IMR-90 (cell line): ENCODE measurements at regions not wholly inside any gene's neighbourhood (a gene's known extent, or its start where the extent isn't known, plus 50 kb on each side); places are given as distances from the start of the nearest gene placed in this dataset.

Experiments used
- ATAC-seq: fragments of 200-7000 bp; cut with Tn5 transposase; 2 replicates; pipeline ENCODE4 v1.9.1; 2020; ENCODE audit warnings: low read depth, mild to moderate bottlenecking, moderate library complexity
- BruUV-seq: library from RNA; stranded (reverse); fragments of 400-500 nt; replicated peaks from 2 replicates; lab custom pipeline; 2021; lab: Mats Ljungman, UMichigan
- CTCF ChIA-PET: fragments of 300-600 bp; formaldehyde crosslinking; extraction: SDS; loops from one replicate; lab custom pipeline; 2021; ENCODE audit warnings: antibody characterized with exemption; lab: Yijun Ruan, JAX
- POLR2A ChIA-PET: fragments of 300-600 bp; sonication (Branson Sonifier 250); formaldehyde crosslinking; loops from one replicate; lab custom pipeline; 2022; ENCODE audit warnings: antibody characterized with exemption; ENCODE audit not compliant: unreplicated experiment; lab: Charles Lee
- DNase-seq: peaks from one replicate; pipeline ENCODE4 v3.0.0; 2013
- H2AFZ ChIP-seq: replicated peaks from 2 replicates; pipeline ENCODE3; 2013; ENCODE audit warnings: low read length, mild to moderate bottlenecking; ENCODE audit not compliant: poor library complexity
- H2AK5ac ChIP-seq: 2 replicates; pipeline ENCODE4 v1.6.1; 2013; ENCODE audit warnings: low read depth, low read length, inconsistent platforms
- H2AK9ac ChIP-seq: replicated peaks from 2 replicates; pipeline ENCODE3; 2013; ENCODE audit warnings: mild to moderate bottlenecking, low read depth, low read length, moderate library complexity; ENCODE audit not compliant: poor library complexity
- H2BK120ac ChIP-seq: 2 replicates; pipeline ENCODE4 v1.6.1; 2013; ENCODE audit warnings: low read depth, low read length, inconsistent platforms
- H2BK15ac ChIP-seq: 3 replicates; pipeline ENCODE4 v1.6.1; 2013; ENCODE audit warnings: low read depth, low read length, inconsistent platforms
- H2BK20ac ChIP-seq: 2 replicates; pipeline ENCODE4 v1.6.1; 2013; ENCODE audit warnings: low read depth, mild to moderate bottlenecking, inconsistent platforms, low read length, moderate library complexity
- H2BK5ac ChIP-seq: 2 replicates; pipeline ENCODE4 v1.6.1; 2013; ENCODE audit warnings: mild to moderate bottlenecking, low read depth, low read length, inconsistent platforms; ENCODE audit not compliant: poor library complexity, severe bottlenecking
- H3K14ac ChIP-seq: replicated peaks from 2 replicates; pipeline ENCODE4 v1.6.1; 2013; ENCODE audit warnings: low read depth, low read length, inconsistent platforms
- H3K18ac ChIP-seq: 2 replicates; pipeline ENCODE4 v1.6.1; 2013; ENCODE audit warnings: low read depth, low read length, control low read depth
- H3K23ac ChIP-seq: 2 replicates; pipeline ENCODE4 v1.6.1; 2013; ENCODE audit warnings: low read depth, low read length, inconsistent platforms
- H3K27ac ChIP-seq: 2 replicates; pipeline ENCODE4 v1.5.1; 2013; ENCODE audit warnings: mild to moderate bottlenecking, control low read depth, low read length; ENCODE audit not compliant: insufficient read depth
- H3K27me3 ChIP-seq: 2 replicates; pipeline ENCODE4 v1.6.1; 2013; ENCODE audit warnings: low read length; ENCODE audit not compliant: control insufficient read depth, insufficient read depth
- H3K36me3 ChIP-seq: 2 replicates; pipeline ENCODE4 v1.6.1; 2013; ENCODE audit warnings: low read length, mixed read lengths; ENCODE audit not compliant: control insufficient read depth, insufficient read depth
- H3K4ac ChIP-seq: 2 replicates; pipeline ENCODE4 v1.6.1; 2013; ENCODE audit warnings: low read depth, low read length, inconsistent platforms
- H3K4me1 ChIP-seq: 2 replicates; pipeline ENCODE4 v1.6.1; 2013; ENCODE audit warnings: low read length, mixed read lengths; ENCODE audit not compliant: control insufficient read depth, insufficient read depth
- H3K4me2 ChIP-seq: 2 replicates; pipeline ENCODE4 v1.6.1; 2013; ENCODE audit warnings: low read depth, mild to moderate bottlenecking, control low read depth, low read length, moderate library complexity
- H3K4me3 ChIP-seq: 2 replicates; pipeline ENCODE4 v1.5.1; 2013; ENCODE audit warnings: low read depth, mild to moderate bottlenecking, control low read depth, low read length, moderate library complexity; ENCODE audit not compliant: insufficient read depth
- H3K56ac ChIP-seq: 2 replicates; pipeline ENCODE4 v1.6.1; 2013; ENCODE audit warnings: low read length, inconsistent platforms; ENCODE audit not compliant: insufficient read depth; ENCODE audit errors: extremely low read depth
- H3K79me1 ChIP-seq, 2 experiments: 2 replicates each; pipeline ENCODE4 v1.6.1; 2013; ENCODE audit warnings: low read length in 2 of 2, inconsistent platforms in 1 of 2, low read depth in 1 of 2
- H3K9ac ChIP-seq: 2 replicates; pipeline ENCODE4 v1.6.1; 2013; ENCODE audit warnings: low read depth, low read length, control low read depth
- H3K9me1 ChIP-seq: 2 replicates; pipeline ENCODE4 v1.6.1; 2013; ENCODE audit warnings: low read length, inconsistent platforms; ENCODE audit not compliant: insufficient read depth
- H3K9me3 ChIP-seq: 2 replicates; pipeline ENCODE4 v1.6.1; 2013; ENCODE audit warnings: low read length; ENCODE audit not compliant: control insufficient read depth, insufficient read depth
- H4K20me1 ChIP-seq: 2 replicates; pipeline ENCODE4 v1.6.1; 2013; ENCODE audit warnings: low read length, inconsistent platforms; ENCODE audit not compliant: insufficient read depth
- H4K5ac ChIP-seq: 2 replicates; pipeline ENCODE4 v1.6.1; 2013; ENCODE audit warnings: mild to moderate bottlenecking, low read depth, low read length, control low read depth
- H4K8ac ChIP-seq, 2 experiments: 2 replicates each; pipeline ENCODE4 v1.6.1; 2013; ENCODE audit warnings: low read depth in 2 of 2, low read length in 2 of 2, control low read depth in 1 of 2, inconsistent platforms in 1 of 2
- H4K91ac ChIP-seq: 2 replicates; pipeline ENCODE4 v1.6.1; 2013; ENCODE audit warnings: low read depth, low read length, inconsistent platforms; ENCODE audit not compliant: insufficient read depth
- BHLHE40 ChIP-seq: fragments of 150-350 bp; IDR thresholded peaks from 2 replicates; pipeline ENCODE4 v1.6.1; 2016; ENCODE audit warnings: mild to moderate bottlenecking, low read depth, low read length
- CEBPB ChIP-seq: IDR thresholded peaks from 2 replicates; pipeline ENCODE4 v1.6.1; 2012; ENCODE audit warnings: low read depth, low read length, improper control_type of control experiment
- CHD1 ChIP-seq: IDR thresholded peaks from 2 replicates; pipeline ENCODE4 v1.6.1; 2012; ENCODE audit warnings: low read depth, low read length, improper control_type of control experiment
- CTCF ChIP-seq: conservative IDR thresholded peaks from 2 replicates; pipeline ENCODE4 v1.5.1; 2012; ENCODE audit warnings: mild to moderate bottlenecking, low read depth, low read length, improper control_type of control experiment
- ELK1 ChIP-seq: fragments of 150-350 bp; IDR thresholded peaks from 2 replicates; pipeline ENCODE4 v1.6.1; 2016; ENCODE audit warnings: low read depth, mild to moderate bottlenecking, low read length, moderate library complexity, borderline replicate concordance
- FOS ChIP-seq: fragments of 150-350 bp; IDR thresholded peaks from 2 replicates; pipeline ENCODE4 v1.6.1; 2016; ENCODE audit warnings: low read depth, low read length
- MAFK ChIP-seq: IDR thresholded peaks from 2 replicates; pipeline ENCODE4 v1.6.1; 2012; ENCODE audit warnings: low read depth, low read length, improper control_type of control experiment
- MAZ ChIP-seq: IDR thresholded peaks from 2 replicates; pipeline ENCODE4 v1.6.1; 2012; ENCODE audit warnings: low read depth, mild to moderate bottlenecking, low read length, improper control_type of control experiment, moderate library complexity, borderline replicate concordance
- MXI1 ChIP-seq: IDR thresholded peaks from 2 replicates; pipeline ENCODE4 v1.6.1; 2012; ENCODE audit warnings: low read depth, mild to moderate bottlenecking, low read length, moderate library complexity, borderline replicate concordance
- NFE2L2 ChIP-seq: fragments of 150-350 bp; IDR thresholded peaks from 2 replicates; pipeline ENCODE4 v1.6.1; 2016; ENCODE audit warnings: low read depth, mild to moderate bottlenecking, low read length
- POLR2A ChIP-seq: IDR thresholded peaks from 2 replicates; pipeline ENCODE4 v1.6.1; 2012; ENCODE audit warnings: mild to moderate bottlenecking, low read depth, low read length
- RAD21 ChIP-seq: IDR thresholded peaks from 2 replicates; pipeline ENCODE4 v1.6.1; 2012; ENCODE audit warnings: low read length, improper control_type of control experiment
- RCOR1 ChIP-seq: IDR thresholded peaks from 2 replicates; pipeline ENCODE4 v1.6.1; 2012; ENCODE audit warnings: mild to moderate bottlenecking, low read length, improper control_type of control experiment; ENCODE audit not compliant: insufficient replicate concordance
- RFX5 ChIP-seq: IDR thresholded peaks from 2 replicates; pipeline ENCODE4 v1.8.0; 2012; ENCODE audit warnings: low read depth, mild to moderate bottlenecking, low read length, moderate library complexity
- SMC3 ChIP-seq: fragments of 150-350 bp; IDR thresholded peaks from 2 replicates; pipeline ENCODE4 v1.6.1; 2016; ENCODE audit warnings: low read depth, mild to moderate bottlenecking, antibody characterized with exemption, low read length, moderate library complexity
- USF2 ChIP-seq: fragments of 150-350 bp; IDR thresholded peaks from 2 replicates; pipeline ENCODE4 v1.6.1; 2017; ENCODE audit warnings: mild to moderate bottlenecking, antibody characterized with exemption, low read length, low read depth
- WGBS, 2 experiments: methylation state at CpG; one replicate each; pipeline versions ENCODE4 v1.1.5 to v1.1.7; 2013; ENCODE audit warnings: missing lambda C conversion rate in 2 of 2; ENCODE audit not compliant: insufficient read length in 1 of 2; ENCODE audit errors: extremely low coverage in 2 of 2; 5-methylcytosine and 5-hydroxymethylcytosine counted together
- dilution Hi-C: fragments of 300-500 bp; cut with HindIII; formaldehyde crosslinking; loops from one replicate; pipeline ENCODE4 v1.14.3; 2018; ENCODE audit warnings: low sequenced_read_pairs; ENCODE audit not compliant: unreplicated experiment
- in situ Hi-C: fragments of 300-500 bp; cut with MboI; formaldehyde crosslinking; loops from 3 replicates; pipeline ENCODE4 v1.14.3; 2019; ENCODE audit warnings: low sequenced_read_pairs, inconsistent platforms, mixed read lengths
- intact Hi-C: fragments of 100-400 bp; cut with micrococcal nuclease; formaldehyde crosslinking; loops from 2 replicates; pipeline ENCODE4 v1.10.0; 2022

GRCh38 chr2:74080346-74080745, 67.4 kb downstream of the BOLA3 start:
- Histone ChIP-seq H3K9me1 (peaks cover 22% of the 10 kb centered on the region), H3K14ac (peak overlapping the region; percentile 45; the same call in 1 of the 2 replicates), H3K9ac (no peak overlapping the region), H2BK120ac (0 out of 2 replicates have a peak overlapping the region, but pooled peaks have one; percentile 43), H3K9me3 (no peaks in the 10 kb centered on the region), H3K4ac (no peak overlapping the region), H3K36me3 (peaks cover 17% of the 10 kb centered on the region), H3K4me2 (peak overlapping the region; percentile 51; the same call in 1 of the 2 replicates), H4K20me1 (peaks cover 9% of the 10 kb centered on the region; the same call in 1 of the 2 replicates), H4K91ac (no peak overlapping the region), H3K4me1 (peaks cover 20% of the 10 kb centered on the region), H2AK9ac (no peak overlapping the region), H3K56ac (no peak overlapping the region), H3K79me1 (peaks cover 6 to 31% of the 10 kb centered on the region in 2 experiments; a peak in 3 of 4 replicates), H2BK20ac (peak overlapping the region; percentile 47; the same call in 1 of the 2 replicates), H4K8ac (peak overlapping the region in 1 of 2 experiments; percentile 54; a peak in 1 of 4 replicates), H4K5ac (no peak overlapping the region), H3K27ac (no peak overlapping the region), H2BK15ac (no peak overlapping the region; the same call in 2 of the 3 replicates), H3K4me3 (no peak overlapping the region), H2AFZ (peak overlapping the region; percentile 1), H3K23ac (no peak overlapping the region), H3K18ac (no peak overlapping the region), H2BK5ac (no peak overlapping the region), H3K27me3 (no peaks in the 10 kb centered on the region), H2AK5ac (peak overlapping the region; percentile 26)
- ChIA-PET POLR2A (interaction anchor here (0.6 kb wide), 1 partner anchor 140 kb away, joined by 3 read pairs; no protein-coding TSS in a partner anchor), CTCF (no interaction called here)
- no peak for DNase-seq
- WGBS, 2 experiments: no CpG with 5 or more reads among the region's 10 CpGs
- BruUV-seq: no TSS peak
- dilution Hi-C loops (no loop called here), in situ Hi-C loops (no loop called here), intact Hi-C loops (no loop called here)
- ATAC-seq: peak; percentile 9; the same call in 1 of the 2 replicates
- TF ChIP-seq CHD1 (no peak), MAFK (no peak), MAZ (no peak), RAD21 (no peak; the same call in none of the 2 replicates), ELK1 (no peak), RFX5 (no peak), CEBPB (no peak), FOS (no peak), BHLHE40 (no peak), POLR2A (no peak), NFE2L2 (no peak), CTCF (no peak), SMC3 (no peak), MXI1 (no peak), USF2 (no peak), RCOR1 (no peak)
